ENCODE measurements at regions not wholly inside any gene's neighbourhood (a gene's known extent, or its start where the extent isn't known, plus 50 kb on each side); places are given as distances from the start of the nearest gene placed in this dataset.

DNA sequence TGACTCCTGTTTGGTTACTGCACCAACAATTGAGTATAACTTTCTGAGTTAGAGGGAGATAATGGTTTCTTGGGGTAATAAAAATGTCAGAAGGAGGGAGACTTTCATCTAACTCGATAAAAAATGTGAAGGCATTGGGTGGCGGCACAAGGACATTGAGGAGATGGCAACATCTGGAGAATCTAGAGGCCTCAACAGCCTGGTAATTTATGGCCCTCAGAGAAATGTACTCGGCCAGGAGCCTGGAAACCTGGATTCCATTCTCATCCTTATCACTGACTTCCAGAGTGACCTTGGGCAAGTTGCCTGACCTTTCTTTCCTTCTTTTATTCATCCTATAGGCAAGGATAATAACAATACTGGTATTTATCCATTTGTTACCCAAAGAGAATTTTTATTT, 173.5 kb upstream of the MEX3C start:
- H4K20me1 ChIP-seq (ENCODE audit: insufficient read depth, low read length), result no peaks in the 10 kb centered on the region
- DNase-seq (no peak), ATAC-seq (ENCODE audit: insufficient read depth, low read depth) (no peak)
- H3K36me3 ChIP-seq (ENCODE audit: insufficient read depth, low read length), result no peaks in the 10 kb centered on the region
- H3K4me2 ChIP-seq (ENCODE audit: insufficient read depth, low read length), result no peak overlapping the region
- H3K9ac ChIP-seq (ENCODE audit: low read depth, low read length), result no peak overlapping the region
- TF ChIP-seq, protein P1, sequence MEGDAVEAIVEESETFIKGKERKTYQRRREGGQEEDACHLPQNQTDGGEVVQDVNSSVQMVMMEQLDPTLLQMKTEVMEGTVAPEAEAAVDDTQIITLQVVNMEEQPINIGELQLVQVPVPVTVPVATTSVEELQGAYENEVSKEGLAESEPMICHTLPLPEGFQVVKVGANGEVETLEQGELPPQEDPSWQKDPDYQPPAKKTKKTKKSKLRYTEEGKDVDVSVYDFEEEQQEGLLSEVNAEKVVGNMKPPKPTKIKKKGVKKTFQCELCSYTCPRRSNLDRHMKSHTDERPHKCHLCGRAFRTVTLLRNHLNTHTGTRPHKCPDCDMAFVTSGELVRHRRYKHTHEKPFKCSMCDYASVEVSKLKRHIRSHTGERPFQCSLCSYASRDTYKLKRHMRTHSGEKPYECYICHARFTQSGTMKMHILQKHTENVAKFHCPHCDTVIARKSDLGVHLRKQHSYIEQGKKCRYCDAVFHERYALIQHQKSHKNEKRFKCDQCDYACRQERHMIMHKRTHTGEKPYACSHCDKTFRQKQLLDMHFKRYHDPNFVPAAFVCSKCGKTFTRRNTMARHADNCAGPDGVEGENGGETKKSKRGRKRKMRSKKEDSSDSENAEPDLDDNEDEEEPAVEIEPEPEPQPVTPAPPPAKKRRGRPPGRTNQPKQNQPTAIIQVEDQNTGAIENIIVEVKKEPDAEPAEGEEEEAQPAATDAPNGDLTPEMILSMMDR (IDR thresholded peaks at IDR 0.05; ENCODE audit: borderline replicate concordance, extremely low read depth, low read length, poor library complexity, severe bottlenecking), result no peak
- TF ChIP-seq EZH2 (IDR thresholded peaks at IDR 0.05; ENCODE audit: borderline replicate concordance, low read depth, low read length, severe bottlenecking), result no peak
- H3K9me3 ChIP-seq (ENCODE audit: insufficient read depth, low read length, severe bottlenecking), result no peaks in the 10 kb centered on the region
- no peak overlapping the region for H3K4me3 ChIP-seq (ENCODE audit: low read depth in 1 of 2, low read length in 2 of 2)
- no peaks in the 10 kb centered on the region for H3K27me3 ChIP-seq (ENCODE audit: insufficient read depth, low read length, poor library complexity)
- H3K27ac ChIP-seq (ENCODE audit: low read length), result no peak overlapping the region
- no peaks in the 10 kb centered on the region for H3K4me1 ChIP-seq (ENCODE audit: insufficient read depth, low read length)
- no peaks in the 10 kb centered on the region for H3K79me2 ChIP-seq (ENCODE audit: insufficient read depth, low read length)
- H2AFZ ChIP-seq (ENCODE audit: low read depth, low read length), result no peak overlapping the region

DNA sequence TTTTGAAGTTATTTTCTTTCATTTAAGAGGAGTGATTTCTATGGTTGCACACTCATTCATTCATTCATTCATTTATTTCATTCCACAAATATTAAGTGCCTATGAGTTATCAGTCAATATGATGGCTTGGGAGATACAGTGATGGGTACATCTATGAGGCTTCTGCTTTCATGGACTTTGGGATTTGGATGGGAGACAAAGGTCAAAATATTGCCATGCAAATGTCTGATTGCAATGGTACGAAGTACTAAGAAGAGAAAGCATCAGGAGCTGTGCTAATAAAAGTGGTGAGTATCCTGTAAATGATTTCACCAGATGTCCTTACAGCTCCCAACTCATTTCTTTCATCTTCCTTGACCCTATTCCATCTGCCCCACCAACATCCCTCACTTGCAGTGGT, 174.4 kb upstream of the MEX3C start:
- H3K4me3 ChIP-seq (ENCODE audit: low read depth in 1 of 2, low read length in 2 of 2), result no peak overlapping the region
- TF ChIP-seq, protein P1 (IDR thresholded peaks at IDR 0.05; ENCODE audit: borderline replicate concordance, extremely low read depth, low read length, poor library complexity, severe bottlenecking), result no peak
- TF ChIP-seq EZH2 (IDR thresholded peaks at IDR 0.05; ENCODE audit: borderline replicate concordance, low read depth, low read length, severe bottlenecking), result no peak
- ATAC-seq (ENCODE audit: insufficient read depth, low read depth) (no peak), DNase-seq (no peak)
- no peaks in the 10 kb centered on the region for H3K4me1 ChIP-seq (ENCODE audit: insufficient read depth, low read length)
- no peaks in the 10 kb centered on the region for H3K9me3 ChIP-seq (ENCODE audit: insufficient read depth, low read length, severe bottlenecking)
- no peaks in the 10 kb centered on the region for H3K79me2 ChIP-seq (ENCODE audit: insufficient read depth, low read length)
- H4K20me1 ChIP-seq (ENCODE audit: insufficient read depth, low read length), result no peaks in the 10 kb centered on the region
- no peaks in the 10 kb centered on the region for H3K27me3 ChIP-seq (ENCODE audit: insufficient read depth, low read length, poor library complexity)
- H2AFZ ChIP-seq (ENCODE audit: low read depth, low read length), result no peak overlapping the region
- H3K27ac ChIP-seq (ENCODE audit: low read length), result no peak overlapping the region
- H3K36me3 ChIP-seq (ENCODE audit: insufficient read depth, low read length), result no peaks in the 10 kb centered on the region
- H3K9ac ChIP-seq (ENCODE audit: low read depth, low read length), result no peak overlapping the region
- no peak overlapping the region for H3K4me2 ChIP-seq (ENCODE audit: insufficient read depth, low read length)

GRCh38 chr18:51382081-51382480, 184.6 kb upstream of the MEX3C start:
- Histone ChIP-seq H3K9ac (ENCODE audit: low read depth, low read length) (no peak overlapping the region), H4K20me1 (ENCODE audit: insufficient read depth, low read length) (no peaks in the 10 kb centered on the region), H3K27ac (ENCODE audit: low read length) (no peak overlapping the region), H3K4me3 (ENCODE audit: low read depth in 1 of 2, low read length in 2 of 2) (no peak overlapping the region), H3K36me3 (ENCODE audit: insufficient read depth, low read length) (no peaks in the 10 kb centered on the region), H3K4me1 (ENCODE audit: insufficient read depth, low read length) (no peaks in the 10 kb centered on the region), H3K27me3 (ENCODE audit: insufficient read depth, low read length, poor library complexity) (no peaks in the 10 kb centered on the region), H2AFZ (ENCODE audit: low read depth, low read length) (no peak overlapping the region), H3K9me3 (ENCODE audit: insufficient read depth, low read length, severe bottlenecking) (no peaks in the 10 kb centered on the region), H3K4me2 (ENCODE audit: insufficient read depth, low read length) (no peak overlapping the region), H3K79me2 (ENCODE audit: insufficient read depth, low read length) (no peaks in the 10 kb centered on the region)
- TF ChIP-seq, protein P1 (IDR thresholded peaks at IDR 0.05; ENCODE audit: borderline replicate concordance, extremely low read depth, low read length, poor library complexity, severe bottlenecking), result no peak
- no peak for TF ChIP-seq EZH2 (IDR thresholded peaks at IDR 0.05; ENCODE audit: borderline replicate concordance, low read depth, low read length, severe bottlenecking)
- ATAC-seq (ENCODE audit: insufficient read depth, low read depth) (no peak), DNase-seq (no peak)

- H3K9ac ChIP-seq (ENCODE audit: low read depth, low read length), result no peak overlapping the region
- H3K36me3 ChIP-seq (ENCODE audit: insufficient read depth, low read length), result no peaks in the 10 kb centered on the region
- no peaks in the 10 kb centered on the region for H3K27me3 ChIP-seq (ENCODE audit: insufficient read depth, low read length, poor library complexity)
- no peaks in the 10 kb centered on the region for H3K9me3 ChIP-seq (ENCODE audit: insufficient read depth, low read length, severe bottlenecking)
- no peaks in the 10 kb centered on the region for H4K20me1 ChIP-seq (ENCODE audit: insufficient read depth, low read length)
- H3K4me2 ChIP-seq (ENCODE audit: insufficient read depth, low read length), result no peak overlapping the region
- H3K79me2 ChIP-seq (ENCODE audit: insufficient read depth, low read length), result no peaks in the 10 kb centered on the region
- ATAC-seq (ENCODE audit: insufficient read depth, low read depth) (no peak), DNase-seq (no peak)
- no peaks in the 10 kb centered on the region for H3K4me1 ChIP-seq (ENCODE audit: insufficient read depth, low read length)
- no peak overlapping the region for H3K4me3 ChIP-seq (ENCODE audit: low read depth in 1 of 2, low read length in 2 of 2)
- no peak overlapping the region for H2AFZ ChIP-seq (ENCODE audit: low read depth, low read length)
- no peak for TF ChIP-seq EZH2 (IDR thresholded peaks at IDR 0.05; ENCODE audit: borderline replicate concordance, low read depth, low read length, severe bottlenecking)
- TF ChIP-seq, protein P1 (IDR thresholded peaks at IDR 0.05; ENCODE audit: borderline replicate concordance, extremely low read depth, low read length, poor library complexity, severe bottlenecking), result no peak
- no peak overlapping the region for H3K27ac ChIP-seq (ENCODE audit: low read length)
Observed at GRCh38 chr18:51383116-51383515, 185.6 kb upstream of the MEX3C start.
